ENCODE measurements at regions not wholly inside any gene's neighbourhood (a gene's known extent, or its start where the extent isn't known, plus 50 kb on each side); places are given as distances from the start of the nearest gene placed in this dataset.

DNA sequence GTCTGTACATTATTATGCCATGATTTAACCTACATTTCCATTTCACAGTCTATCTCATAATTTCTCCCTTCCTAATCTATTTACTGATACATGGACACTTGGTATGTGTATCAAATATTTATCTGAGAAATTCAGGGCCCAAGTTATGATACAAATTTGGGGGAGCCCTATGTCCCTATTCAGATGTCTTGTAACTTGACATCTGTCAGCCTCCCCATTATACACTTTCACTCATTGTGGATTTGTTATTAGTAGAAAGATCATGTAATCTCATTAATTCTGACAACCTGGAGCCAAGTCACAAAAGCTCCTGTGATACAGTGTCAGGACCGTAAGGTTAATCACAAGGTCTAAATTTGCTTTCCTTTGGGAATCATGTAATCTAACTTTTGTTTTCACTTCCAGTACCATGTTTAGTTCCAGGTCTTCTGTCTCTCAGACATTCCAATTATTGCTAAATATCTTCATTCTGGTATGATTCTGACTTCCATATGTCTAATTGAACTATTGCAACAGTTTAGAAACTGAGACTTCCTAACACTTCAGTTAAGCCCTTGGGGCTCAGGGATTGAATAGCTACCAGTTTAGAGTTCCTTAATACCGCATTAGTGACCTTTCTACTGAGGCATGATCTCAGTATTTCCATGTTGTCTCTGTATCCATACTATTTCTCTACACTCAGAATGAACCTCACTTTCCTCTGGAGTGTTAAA is 182.9 kb upstream of the NUDT12 start:
- TF ChIP-seq EZH2 (IDR thresholded peaks at IDR 0.05; ENCODE audit: borderline replicate concordance, low read depth, low read length, poor library complexity, severe bottlenecking), result no peak
- TF ChIP-seq, protein P1, sequence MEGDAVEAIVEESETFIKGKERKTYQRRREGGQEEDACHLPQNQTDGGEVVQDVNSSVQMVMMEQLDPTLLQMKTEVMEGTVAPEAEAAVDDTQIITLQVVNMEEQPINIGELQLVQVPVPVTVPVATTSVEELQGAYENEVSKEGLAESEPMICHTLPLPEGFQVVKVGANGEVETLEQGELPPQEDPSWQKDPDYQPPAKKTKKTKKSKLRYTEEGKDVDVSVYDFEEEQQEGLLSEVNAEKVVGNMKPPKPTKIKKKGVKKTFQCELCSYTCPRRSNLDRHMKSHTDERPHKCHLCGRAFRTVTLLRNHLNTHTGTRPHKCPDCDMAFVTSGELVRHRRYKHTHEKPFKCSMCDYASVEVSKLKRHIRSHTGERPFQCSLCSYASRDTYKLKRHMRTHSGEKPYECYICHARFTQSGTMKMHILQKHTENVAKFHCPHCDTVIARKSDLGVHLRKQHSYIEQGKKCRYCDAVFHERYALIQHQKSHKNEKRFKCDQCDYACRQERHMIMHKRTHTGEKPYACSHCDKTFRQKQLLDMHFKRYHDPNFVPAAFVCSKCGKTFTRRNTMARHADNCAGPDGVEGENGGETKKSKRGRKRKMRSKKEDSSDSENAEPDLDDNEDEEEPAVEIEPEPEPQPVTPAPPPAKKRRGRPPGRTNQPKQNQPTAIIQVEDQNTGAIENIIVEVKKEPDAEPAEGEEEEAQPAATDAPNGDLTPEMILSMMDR (conservative IDR thresholded peaks at IDR 0.05; ENCODE audit: low read depth, low read length), result no peak
- BruUV-seq (replicated peaks), result no TSS peak
- no peaks in the 10 kb centered on the region for H3K36me3 ChIP-seq (ENCODE audit: insufficient read depth, low read length, poor library complexity, severe bottlenecking)
- H3K4me3 ChIP-seq (ENCODE audit: low read depth, low read length, poor library complexity, severe bottlenecking), result no peak overlapping the region
- POLR2A ChIA-PET (ENCODE audit: low non-redundant PET), result no interaction called here
- no peaks in the 10 kb centered on the region for H3K27me3 ChIP-seq (replicated peaks; ENCODE audit: insufficient read depth, low read depth, low read length, poor library complexity)
- H3K9me3 ChIP-seq (ENCODE audit: low read depth, low read length, poor library complexity, severe bottlenecking), result no peaks in the 10 kb centered on the region
- DNase-seq (ENCODE audit: low spot score), result no peak
- no peak overlapping the region for H3K27ac ChIP-seq (ENCODE audit: low read depth, low read length, poor library complexity, severe bottlenecking)
- CTCF ChIA-PET, result interaction anchor here (0.6 kb wide), 1 partner anchor 54 kb away, joined by 3 read pairs; no protein-coding TSS in a partner anchor
- intact Hi-C loops (cut with micrococcal nuclease; ENCODE audit: unreplicated experiment), result no loop called here
- peaks cover 7% of the 10 kb centered on the region for H3K4me1 ChIP-seq (ENCODE audit: insufficient read depth, low read length, poor library complexity, severe bottlenecking)

DNA sequence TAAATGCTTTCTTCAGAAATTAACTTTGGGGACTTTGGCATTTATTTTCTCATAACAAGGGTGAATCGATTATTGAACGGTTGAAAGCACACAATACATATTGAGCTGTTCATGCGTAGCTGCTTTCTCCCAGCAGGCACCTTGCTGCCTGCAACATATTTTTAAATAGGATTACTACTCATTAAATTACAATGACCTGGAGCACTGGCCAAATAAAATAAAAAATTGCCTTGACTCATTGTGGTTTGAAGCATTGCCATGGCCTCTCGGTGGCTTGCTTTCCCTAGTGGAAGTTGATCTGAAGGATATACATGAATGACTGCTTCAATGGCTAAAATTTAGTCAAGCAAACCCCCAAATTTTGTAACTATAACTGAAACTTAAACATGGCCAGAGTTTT is 181.6 kb upstream of the NUDT12 start:
- H3K36me3 ChIP-seq (ENCODE audit: insufficient read depth, low read length, poor library complexity, severe bottlenecking), result no peaks in the 10 kb centered on the region
- peaks cover 7% of the 10 kb centered on the region for H3K4me1 ChIP-seq (ENCODE audit: insufficient read depth, low read length, poor library complexity, severe bottlenecking)
- TF ChIP-seq EZH2 (IDR thresholded peaks at IDR 0.05; ENCODE audit: borderline replicate concordance, low read depth, low read length, poor library complexity, severe bottlenecking), result no peak
- TF ChIP-seq, protein P1 (conservative IDR thresholded peaks at IDR 0.05; ENCODE audit: low read depth, low read length), result no peak
- DNase-seq (ENCODE audit: low spot score), result no peak
- no peaks in the 10 kb centered on the region for H3K27me3 ChIP-seq (replicated peaks; ENCODE audit: insufficient read depth, low read depth, low read length, poor library complexity)
- ChIA-PET CTCF (no interaction called here), POLR2A (ENCODE audit: low non-redundant PET) (no interaction called here)
- H3K9me3 ChIP-seq (ENCODE audit: low read depth, low read length, poor library complexity, severe bottlenecking), result no peaks in the 10 kb centered on the region
- no peak overlapping the region for H3K4me3 ChIP-seq (ENCODE audit: low read depth, low read length, poor library complexity, severe bottlenecking)
- no TSS peak for BruUV-seq (replicated peaks)
- intact Hi-C loops (cut with micrococcal nuclease; ENCODE audit: unreplicated experiment), result no loop called here
- H3K27ac ChIP-seq (ENCODE audit: low read depth, low read length, poor library complexity, severe bottlenecking), result no peak overlapping the region

DNA sequence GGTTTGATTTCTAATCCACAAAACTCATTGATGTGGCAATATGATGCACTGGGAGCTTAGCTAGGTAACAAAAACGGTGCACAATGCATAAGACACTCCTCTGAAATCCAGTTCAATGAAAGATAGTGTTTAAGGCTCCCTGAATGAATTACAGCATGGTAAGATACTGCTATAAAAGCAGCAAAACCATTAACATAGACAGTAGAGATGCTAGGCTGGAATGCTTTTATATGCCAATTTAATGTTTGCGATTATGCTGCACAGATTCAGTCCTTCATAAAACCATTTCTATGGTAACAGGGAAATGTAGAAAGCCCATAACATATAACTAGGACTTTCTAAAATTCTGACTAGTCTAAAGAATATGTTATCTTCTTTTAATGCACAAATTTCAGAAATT is 180.8 kb upstream of the NUDT12 start:
- POLR2A ChIA-PET (ENCODE audit: low non-redundant PET), result no interaction called here
- intact Hi-C loops (cut with micrococcal nuclease; ENCODE audit: unreplicated experiment), result no loop called here

More for the DNA sequence above, 180.8 kb upstream of the NUDT12 start:
- Histone ChIP-seq H3K27me3 (replicated peaks; ENCODE audit: insufficient read depth, low read depth, low read length, poor library complexity) (no peaks in the 10 kb centered on the region), H3K9me3 (ENCODE audit: low read depth, low read length, poor library complexity, severe bottlenecking) (no peaks in the 10 kb centered on the region), H3K27ac (ENCODE audit: low read depth, low read length, poor library complexity, severe bottlenecking) (no peak overlapping the region), H3K36me3 (ENCODE audit: insufficient read depth, low read length, poor library complexity, severe bottlenecking) (no peaks in the 10 kb centered on the region), H3K4me3 (ENCODE audit: low read depth, low read length, poor library complexity, severe bottlenecking) (no peak overlapping the region), H3K4me1 (ENCODE audit: insufficient read depth, low read length, poor library complexity, severe bottlenecking) (peaks cover 7% of the 10 kb centered on the region)
- DNase-seq (ENCODE audit: low spot score), result no peak
- CTCF ChIA-PET, result no interaction called here
- no TSS peak for BruUV-seq (replicated peaks)
- TF ChIP-seq EZH2 (IDR thresholded peaks at IDR 0.05; ENCODE audit: borderline replicate concordance, low read depth, low read length, poor library complexity, severe bottlenecking), result no peak
- TF ChIP-seq, protein P1 (conservative IDR thresholded peaks at IDR 0.05; ENCODE audit: low read depth, low read length), result no peak

Measured in A673 (cell line).